Hepatic stellate cell (primary cell): ENCODE measurements at regions not wholly inside any gene's neighbourhood (a gene's known extent, or its start where the extent isn't known, plus 50 kb on each side); places are given as distances from the start of the nearest gene placed in this dataset.
"Not testable (repeated sequence)": the region's sequence is repeated elsewhere in the genome, so short reads cannot be mapped to it uniquely, and the experiment has no call there.

ENCODE experiments used
- DNase-seq: peaks from one replicate; pipeline ENCODE4 v3.0.0; 2011; ENCODE audit warnings: low spot score

- no peak for DNase-seq
These were observed 262.9 kb downstream of the ZIC1 start for GRCh38 chr3:147672035-147672434.

GRCh38 chr3:147672436-147672835 is 263.3 kb downstream of the ZIC1 start:
- DNase-seq: no peak

DNA sequence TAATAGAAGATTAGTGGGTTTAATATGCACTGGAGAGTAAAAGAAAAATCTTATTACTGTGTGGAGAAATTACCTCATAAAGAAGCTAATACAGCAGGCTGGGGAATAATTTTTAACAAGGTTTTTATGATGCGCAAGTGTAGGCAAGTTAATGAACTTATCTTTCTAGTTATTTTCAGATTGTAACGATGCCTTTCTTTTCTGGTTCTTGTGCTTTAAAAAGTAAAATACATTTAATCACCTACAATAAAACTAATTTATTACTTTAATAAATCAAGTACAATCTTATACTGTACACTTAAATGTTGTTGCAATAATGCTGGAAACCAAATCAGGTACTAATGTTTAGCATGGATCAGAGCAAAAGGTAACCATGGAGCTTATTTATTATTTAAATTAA is 266.6 kb downstream of the ZIC1 start:
- no peak for DNase-seq

DNA sequence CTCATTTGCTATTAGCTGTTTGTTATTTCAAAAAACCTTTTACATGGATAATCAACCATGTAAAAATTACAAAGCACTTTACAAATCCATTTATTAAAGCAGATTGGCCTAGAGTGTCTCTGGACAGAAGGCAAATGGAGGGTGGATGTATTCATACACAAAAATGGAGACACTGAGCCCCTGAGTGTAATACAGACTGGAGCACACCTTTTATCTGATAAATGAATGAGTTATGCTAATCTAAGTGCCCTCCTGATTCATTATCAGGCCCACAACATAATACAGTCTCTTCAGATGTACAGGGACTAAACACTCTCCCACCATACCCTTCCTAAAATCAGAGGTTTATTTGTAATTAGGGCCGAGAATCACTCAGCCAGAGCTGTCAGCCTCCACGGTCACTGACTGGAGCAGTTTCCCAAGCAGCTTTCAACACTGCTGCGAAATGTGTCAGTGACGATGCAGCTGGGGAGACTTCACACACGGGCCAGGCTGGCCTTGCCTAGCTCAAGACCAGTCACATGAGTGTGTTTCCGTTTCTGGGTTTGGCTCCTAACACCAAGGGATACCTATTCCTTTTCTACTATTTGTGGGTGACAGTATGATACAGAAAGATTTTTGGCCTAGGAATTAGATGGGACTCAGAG is 271.8 kb downstream of the ZIC1 start:
- no peak for DNase-seq

GRCh38 chr3:147688868-147689267 is 279.7 kb downstream of the ZIC1 start:
- DNase-seq: no peak

- no peak for DNase-seq
These were observed 290.1 kb downstream of the ZIC1 start for GRCh38 chr3:147699175-147699838.

DNA sequence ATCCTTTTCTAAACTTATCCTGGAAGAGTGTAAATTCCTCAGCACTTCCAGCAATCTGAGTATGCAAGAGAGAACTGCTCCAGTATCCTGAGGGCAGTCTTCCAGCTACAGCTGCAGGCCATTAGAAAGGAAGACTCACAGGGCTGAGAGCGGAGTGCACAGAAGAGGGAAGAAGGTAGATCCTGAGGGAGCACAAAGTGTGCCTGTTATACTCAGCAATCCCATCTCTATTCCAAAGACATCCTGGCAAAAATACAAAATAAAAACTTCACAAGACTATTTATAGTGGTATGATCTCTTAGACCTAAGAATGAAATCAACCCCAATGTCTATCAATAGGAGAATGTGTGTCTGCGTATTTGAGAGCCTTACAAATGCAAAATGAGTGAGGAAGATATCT is 292.0 kb downstream of the ZIC1 start:
- DNase-seq: no peak

- no peak for DNase-seq
These were observed 293.3 kb downstream of the ZIC1 start for GRCh38 chr3:147702509-147702908.

GRCh38 chr3:147705651-147706051 is 296.5 kb downstream of the ZIC1 start:
- no peak for DNase-seq

DNA sequence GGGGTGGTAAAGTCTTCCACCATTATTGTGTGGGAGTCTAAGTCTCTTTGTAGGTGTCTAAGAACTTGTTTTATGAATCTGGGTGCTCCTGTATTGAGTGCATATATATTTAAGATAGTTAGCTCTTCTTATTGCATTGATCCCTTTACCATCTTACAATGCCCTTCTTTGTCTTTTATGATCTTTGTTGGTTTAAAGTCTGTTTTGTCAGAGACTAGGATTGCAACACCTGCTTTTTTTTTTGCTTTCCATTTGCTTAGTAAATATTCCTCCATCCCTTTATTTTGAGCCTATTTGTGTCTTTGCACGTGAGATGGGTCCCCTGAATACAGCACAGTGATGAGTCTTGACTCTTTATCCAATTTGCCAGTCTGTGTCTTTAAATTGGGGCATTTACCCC is 301.6 kb downstream of the ZIC1 start:
- not testable (repeated sequence) for DNase-seq

GRCh38 chr3:147712357-147712756 is 303.2 kb downstream of the ZIC1 start:
- DNase-seq: no peak

- DNase-seq: not testable (repeated sequence)
These were observed 303.6 kb downstream of the ZIC1 start for GRCh38 chr3:147712758-147713157.

GRCh38 chr3:147713234-147714133 is 304.3 kb downstream of the ZIC1 start:
- no peak for DNase-seq

DNA sequence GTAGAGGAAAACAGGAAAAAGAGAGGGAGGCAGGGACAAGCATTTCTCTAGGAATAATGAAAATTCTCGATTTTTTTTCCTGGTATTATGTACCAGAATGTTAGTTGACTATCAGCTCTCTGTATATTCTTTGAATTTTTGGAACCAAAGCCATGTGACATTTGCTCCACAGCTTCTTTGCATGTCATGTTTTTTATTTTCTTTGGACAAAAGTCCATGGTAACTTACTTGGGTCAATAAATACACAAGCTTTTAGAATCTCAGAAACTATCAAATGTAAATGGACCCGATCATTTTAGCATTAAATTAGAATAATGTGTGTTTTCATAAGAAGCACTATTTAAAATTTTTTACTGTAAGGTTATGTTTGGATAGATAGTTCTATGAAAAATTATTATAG is 320.5 kb downstream of the ZIC1 start:
- no peak for DNase-seq

GRCh38 chr3:147730284-147730683 is 321.1 kb downstream of the ZIC1 start:
- no peak for DNase-seq

- DNase-seq: no peak
These were observed 324.1 kb downstream of the ZIC1 start for GRCh38 chr3:147733217-147733616.

DNA sequence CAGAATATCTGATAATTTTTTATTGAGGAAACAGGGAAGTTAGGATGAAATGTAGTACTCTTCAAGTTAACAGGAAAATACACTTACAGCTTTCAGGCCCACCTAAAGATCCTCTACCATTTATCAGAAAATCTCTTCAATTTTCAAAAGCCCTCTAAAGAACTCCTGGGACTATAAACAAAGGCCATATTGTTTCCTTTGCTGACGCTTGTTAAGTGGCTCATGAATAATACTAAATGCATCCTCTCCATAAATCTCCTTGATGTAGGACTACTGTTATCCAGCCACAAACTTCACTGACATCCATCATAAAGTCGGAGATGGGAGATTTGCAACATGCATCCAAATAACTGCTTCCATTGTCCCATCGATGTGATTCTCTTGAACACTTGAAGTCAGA is 326.5 kb downstream of the ZIC1 start:
- DNase-seq: no peak

DNA sequence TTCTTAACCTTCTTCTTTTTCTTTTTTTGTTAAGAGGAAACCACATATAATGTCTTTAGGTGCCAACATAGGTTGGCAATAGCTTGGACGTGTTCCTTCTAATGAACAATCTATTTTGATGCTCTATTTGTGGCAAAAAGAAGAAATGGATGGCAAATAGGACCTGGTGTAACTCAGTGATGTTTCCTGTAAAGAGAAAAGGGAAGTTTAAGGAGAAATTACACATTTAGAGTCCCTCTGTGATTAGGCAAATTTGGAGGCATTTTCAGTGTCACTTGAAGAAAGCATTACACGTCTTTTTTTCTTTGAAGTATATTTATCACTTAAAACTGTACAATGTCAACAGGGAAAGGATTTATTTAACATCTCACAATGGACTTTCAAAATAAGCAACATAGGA is 327.1 kb downstream of the ZIC1 start:
- no peak for DNase-seq

GRCh38 chr3:147737376-147737775 is 328.2 kb downstream of the ZIC1 start:
- no peak for DNase-seq

GRCh38 chr3:147740928-147741327 is 331.8 kb downstream of the ZIC1 start:
- no peak for DNase-seq

DNA sequence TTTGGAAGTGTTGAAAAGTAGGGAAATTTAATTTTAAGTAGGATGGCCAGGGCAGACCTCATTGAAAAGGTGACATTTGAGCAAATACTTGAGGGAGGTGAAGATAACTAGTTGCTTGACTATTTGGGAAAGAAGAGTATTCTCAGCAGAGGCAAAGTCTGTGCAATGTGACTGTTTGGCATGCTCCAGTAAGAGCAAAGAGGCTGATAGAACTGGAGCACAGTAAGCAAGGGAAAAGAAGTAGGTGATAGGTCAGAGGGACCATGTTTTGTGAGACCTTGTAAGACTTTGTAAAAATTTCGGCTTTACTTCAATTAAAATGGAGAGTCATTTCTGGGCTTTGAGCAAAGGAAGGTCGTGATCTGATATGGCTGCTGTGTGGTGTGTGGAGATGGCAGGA is 335.8 kb downstream of the ZIC1 start:
- DNase-seq: no peak

DNA sequence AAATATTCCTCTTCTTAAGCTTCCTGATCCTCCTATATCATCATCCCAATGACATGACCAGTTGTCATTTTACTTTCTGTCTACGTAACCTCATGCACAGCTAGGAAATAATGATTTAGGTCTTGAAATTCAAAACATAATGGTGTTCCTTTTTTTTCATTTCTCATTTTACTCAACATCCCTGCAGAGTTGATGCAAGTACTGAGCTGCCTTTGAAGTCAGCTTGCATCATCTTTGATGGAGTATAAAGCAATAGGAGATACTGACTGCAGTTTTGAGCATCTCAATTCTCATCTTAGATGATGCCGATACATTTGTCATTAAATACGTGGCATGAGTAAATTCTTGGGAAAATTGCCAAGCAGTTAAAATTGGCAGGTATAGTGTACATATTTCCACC is 346.1 kb downstream of the ZIC1 start:
- DNase-seq: no peak

GRCh38 chr3:147756476-147756875 is 347.3 kb downstream of the ZIC1 start:
- DNase-seq: no peak
